ENCODE measurements at regions not wholly inside any gene's neighbourhood (a gene's known extent, or its start where the extent isn't known, plus 50 kb on each side); places are given as distances from the start of the nearest gene placed in this dataset.

DNA sequence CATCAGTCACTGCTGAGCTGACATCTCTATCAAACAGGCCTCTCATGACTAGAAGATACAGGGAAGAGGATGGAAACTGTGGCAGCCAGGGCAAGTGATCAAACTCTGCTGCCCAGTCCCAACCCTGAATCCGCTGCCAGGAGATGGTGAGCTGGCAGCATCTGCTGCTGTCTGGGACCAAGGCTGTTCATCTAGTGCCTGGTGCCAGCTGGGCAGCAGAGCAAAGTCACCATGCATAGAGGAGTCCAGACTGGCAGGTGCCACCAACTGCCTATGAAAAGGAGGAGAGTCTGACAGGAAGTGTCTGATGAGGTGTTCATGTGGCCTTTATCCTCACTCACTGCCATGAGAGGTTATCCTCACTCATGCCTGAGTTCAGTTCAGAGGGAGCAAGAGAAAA, 518.9 kb downstream of the MID1IP1 start:
- no peak for DNase-seq (ENCODE audit: insufficient read length, low spot score)
- FAIRE-seq: no peak
- TF ChIP-seq CTCF (IDR thresholded peaks at IDR 0.05; ENCODE audit: insufficient read depth, missing control alignments): no peak

DNA sequence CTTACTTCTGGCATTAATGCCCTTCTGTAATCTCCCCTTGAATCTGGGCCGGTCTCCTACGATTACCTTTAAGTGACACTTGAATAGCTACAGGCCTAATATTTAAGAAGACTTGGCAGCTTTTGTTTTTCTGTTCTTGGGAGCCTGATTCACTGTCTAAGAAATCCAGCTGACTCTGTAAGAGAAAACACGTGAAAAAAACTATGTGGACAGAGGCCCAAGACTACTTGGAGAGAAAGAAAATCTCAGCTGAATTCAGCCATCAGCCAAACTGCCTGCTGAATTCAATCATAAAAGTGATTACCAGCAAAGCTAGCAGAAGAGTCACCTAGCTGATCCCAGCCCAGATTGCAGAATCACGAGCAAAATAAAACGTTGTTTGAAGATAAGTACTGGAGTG, 521.2 kb downstream of the MID1IP1 start:
- DNase-seq (ENCODE audit: insufficient read length, low spot score): no peak
- no peak for FAIRE-seq
- TF ChIP-seq CTCF (IDR thresholded peaks at IDR 0.05; ENCODE audit: insufficient read depth, missing control alignments): no peak

GRCh38 chrX:39324233-39324930, 523.1 kb downstream of the MID1IP1 start:
- FAIRE-seq: no peak

GRCh38 chrX:39327255-39327654, 526.0 kb downstream of the MID1IP1 start:
- TF ChIP-seq CTCF (IDR thresholded peaks at IDR 0.05; ENCODE audit: insufficient read depth, missing control alignments): no peak
- no peak for FAIRE-seq
- no peak for DNase-seq (ENCODE audit: insufficient read length, low spot score)

More at GRCh38 chrX:39324233-39324930, 523.1 kb downstream of the MID1IP1 start:
- DNase-seq (ENCODE audit: insufficient read length, low spot score): no peak
- no peak for TF ChIP-seq CTCF (IDR thresholded peaks at IDR 0.05; ENCODE audit: insufficient read depth, missing control alignments)

DNA sequence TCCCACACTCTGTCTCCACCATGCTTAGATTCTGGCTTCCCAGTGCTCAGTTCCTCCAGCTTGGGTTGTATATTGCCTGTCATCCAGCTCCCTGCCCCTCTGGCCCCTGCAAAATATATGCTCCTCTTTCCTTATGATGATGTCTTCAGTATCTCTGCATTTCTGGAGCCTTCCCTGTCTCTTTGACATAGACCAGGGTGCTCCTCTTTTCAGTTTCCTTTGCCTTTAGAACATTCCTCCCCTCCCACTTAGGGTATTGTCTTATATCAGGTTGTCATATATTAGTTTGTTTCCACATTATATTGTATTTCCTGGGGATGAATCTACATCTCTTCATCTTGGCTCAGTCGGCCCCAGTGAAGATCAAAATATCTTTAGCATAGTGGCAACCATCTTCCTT, 526.4 kb downstream of the MID1IP1 start:
- FAIRE-seq (no peak), DNase-seq (ENCODE audit: insufficient read length, low spot score) (no peak)
- TF ChIP-seq CTCF (IDR thresholded peaks at IDR 0.05; ENCODE audit: insufficient read depth, missing control alignments): no peak

- TF ChIP-seq CTCF (IDR thresholded peaks at IDR 0.05; ENCODE audit: insufficient read depth, missing control alignments): no peak
Observed at GRCh38 chrX:39328661-39329060, 527.4 kb downstream of the MID1IP1 start.

GRCh38 chrX:39331082-39331704, 529.9 kb downstream of the MID1IP1 start:
- TF ChIP-seq CTCF (IDR thresholded peaks at IDR 0.05; ENCODE audit: insufficient read depth, missing control alignments): no peak
- FAIRE-seq: no peak
- DNase-seq (ENCODE audit: insufficient read length, low spot score): no peak

More at GRCh38 chrX:39328661-39329060, 527.4 kb downstream of the MID1IP1 start:
- FAIRE-seq: no peak
- DNase-seq (ENCODE audit: insufficient read length, low spot score): no peak
